HCT116 (cell line): ENCODE measurements at regions not wholly inside any gene's neighbourhood (a gene's known extent, or its start where the extent isn't known, plus 50 kb on each side); places are given as distances from the start of the nearest gene placed in this dataset.

Source experiments
- ATAC-seq: fragments of 200-7000 bp; cut with Tn5 transposase; 2 replicates; pipeline ENCODE4 v1.9.1; 2020; ENCODE audit warnings: mild to moderate bottlenecking, moderate library complexity
- BruUV-seq: library from RNA; stranded (reverse); fragments of 400-500 nt; replicated peaks from 2 replicates; lab custom pipeline; 2021; lab: Mats Ljungman, UMichigan
- CTCF ChIA-PET: fragments of 300-600 bp; sonication (Branson Sonifier 250); formaldehyde crosslinking; loops from one replicate; lab custom pipeline; 2021; ENCODE audit warnings: antibody characterized with exemption; lab: Charles Lee
- POLR2A ChIA-PET: fragments of 300-600, 350-600 bp; sonication (Branson Sonifier 250); formaldehyde crosslinking; loops from one replicate; lab custom pipeline; 2021; ENCODE audit warnings: antibody characterized with exemption; lab: Charles Lee
- RAD21 ChIA-PET, 2 experiments: fragments of 300-600 bp; sonication (Branson Sonifier 250); formaldehyde crosslinking; loops; one replicate each; lab custom pipeline; 2023; ENCODE audit warnings: low total read pairs in 2 of 2; ENCODE audit not compliant: uncharacterized antibody in 2 of 2, unreplicated experiment in 2 of 2, low non-redundant PET in 1 of 2; lab: Charles Lee
- DNase-seq: peaks from one replicate; pipeline ENCODE4 v3.0.0-alpha.2; 2010; ENCODE audit warnings: low read depth, low spot score
- H2AFZ ChIP-seq: fragments of 200-600 bp; shearing (Covaris generic), sonication (generic); 2 replicates; pipeline ENCODE4 v1.6.1; 2017; ENCODE audit warnings: low read depth, mixed run types, mixed read lengths, antibody characterized with exemption, low read length; ENCODE audit not compliant: poor library complexity, severe bottlenecking
- H3K27ac ChIP-seq: 2 replicates; pipeline ENCODE4 v1.5.1; 2012; ENCODE audit warnings: low read depth, low read length
- H3K27me3 ChIP-seq: fragments of 200-600 bp; sonication (generic); 2 replicates; pipeline ENCODE4 v1.6.1; 2016; ENCODE audit warnings: mixed run types, low read length, mixed read lengths; ENCODE audit not compliant: insufficient read depth
- H3K36me3 ChIP-seq, 2 experiments: fragments of 200-500 bp in 1 of 2; fragments of 200-600 bp in 1 of 2; sonication (Bioruptor generic) in 1 of 2; sonication (generic) in 1 of 2; 2 replicates each; pipeline versions ENCODE4 v1.5.1 to v1.6.1; 2014 to 2016; ENCODE audit warnings: low read length in 2 of 2, inconsistent platforms in 1 of 2, mixed read lengths in 1 of 2, mixed run types in 1 of 2; ENCODE audit not compliant: insufficient read depth in 2 of 2, control insufficient read depth in 1 of 2
- H3K4me1 ChIP-seq, 2 experiments: fragments of 200-600 bp in 1 of 2; sonication (generic) in 1 of 2; 2 replicates each; pipeline versions ENCODE4 v1.5.1 to v1.6.1; 2012 to 2017; ENCODE audit warnings: low read length in 2 of 2, inconsistent platforms in 1 of 2, mild to moderate bottlenecking in 1 of 2, mixed read lengths in 1 of 2, mixed run types in 1 of 2, moderate library complexity in 1 of 2; ENCODE audit not compliant: insufficient read depth in 2 of 2, control insufficient read depth in 1 of 2
- H3K4me2 ChIP-seq: fragments of 200-600 bp; sonication (generic); 2 replicates; pipeline ENCODE4 v1.6.1; 2017; ENCODE audit warnings: mixed run types, low read length, mixed read lengths
- H3K4me3 ChIP-seq, 2 experiments: fragments of 200-600 bp in 1 of 2; sonication (generic) in 1 of 2; replicated peaks in 1 of 2; 2 replicates each; pipeline ENCODE4 v1.5.1; 2011 to 2016; ENCODE audit warnings: low read length in 2 of 2, control low read depth in 1 of 2, low read depth in 1 of 2, mild to moderate bottlenecking in 1 of 2, mixed read lengths in 1 of 2, mixed run types in 1 of 2
- H3K79me2 ChIP-seq: fragments of 200-600 bp; sonication (generic); 2 replicates; pipeline ENCODE4 v1.6.1; 2017; ENCODE audit warnings: mild to moderate bottlenecking, mixed run types, low read length, moderate library complexity, mixed read lengths; ENCODE audit not compliant: insufficient read depth
- H3K9ac ChIP-seq: fragments of 200-600 bp; sonication (generic); 2 replicates; pipeline ENCODE4 v1.6.1; 2016; ENCODE audit warnings: low read length, mixed read lengths
- H3K9me2 ChIP-seq: fragments of 200-600 bp; sonication (generic), shearing (Covaris generic); 2 replicates; pipeline ENCODE4 v1.6.1; 2017; ENCODE audit warnings: mixed run types, mild to moderate bottlenecking, moderate library complexity; ENCODE audit not compliant: insufficient read depth
- H3K9me3 ChIP-seq, 2 experiments: fragments of 200-500 bp in 1 of 2; fragments of 200-600 bp in 1 of 2; sonication (Bioruptor generic) in 1 of 2; sonication (generic) in 1 of 2; 2 replicates each; pipeline ENCODE4 v1.6.1; 2014 to 2017; ENCODE audit warnings: low read length in 2 of 2, mixed read lengths in 2 of 2, inconsistent platforms in 1 of 2, low read depth in 1 of 2, mild to moderate bottlenecking in 1 of 2, mixed run types in 1 of 2, moderate library complexity in 1 of 2; ENCODE audit not compliant: control insufficient read depth in 1 of 2, insufficient read depth in 1 of 2
- H4K20me1 ChIP-seq: fragments of 200-600 bp; sonication (generic), shearing (Covaris generic); 2 replicates; pipeline ENCODE4 v1.6.1; 2017; ENCODE audit warnings: mixed run types, mild to moderate bottlenecking, moderate library complexity; ENCODE audit not compliant: insufficient read depth
- CBX3 ChIP-seq: IDR thresholded peaks from 2 replicates; pipeline ENCODE4 v1.6.1; 2012; ENCODE audit warnings: low read depth
- CTCF ChIP-seq, 3 experiments: fragments of 200-600 bp in 1 of 3; sonication (generic) in 1 of 3; IDR thresholded peaks in 2 of 3; conservative IDR thresholded peaks in 1 of 3; 2 replicates each; pipeline ENCODE4 v1.5.1; 2012 to 2017; ENCODE audit warnings: low read depth in 2 of 3, low read length in 2 of 3, antibody characterized with exemption in 1 of 3, borderline replicate concordance in 1 of 3, control low read depth in 1 of 3, mild to moderate bottlenecking in 1 of 3, mixed read lengths in 1 of 3, mixed run types in 1 of 3, moderate library complexity in 1 of 3; ENCODE audit not compliant: insufficient read depth in 1 of 3
- EGR1 ChIP-seq: IDR thresholded peaks from 2 replicates; pipeline ENCODE4 v1.6.1; 2012; ENCODE audit warnings: low read depth
- ELF1 ChIP-seq: IDR thresholded peaks from 2 replicates; pipeline ENCODE4 v1.6.1; 2012; ENCODE audit warnings: low read depth, borderline replicate concordance
- EZH2 ChIP-seq: fragments of 200-600 bp; sonication (generic); IDR thresholded peaks from 2 replicates; pipeline ENCODE4 v1.6.1; 2017; ENCODE audit warnings: antibody characterized with exemption, mixed run types
- EZH2phosphoT487 ChIP-seq: fragments of 200-600 bp; IDR thresholded peaks from 2 replicates; pipeline ENCODE4 v1.6.1; 2018; ENCODE audit warnings: antibody characterized with exemption, borderline replicate concordance
- JUND ChIP-seq: IDR thresholded peaks from 2 replicates; pipeline ENCODE4 v1.6.1; 2012
- POLR2A ChIP-seq: IDR thresholded peaks from 2 replicates; pipeline ENCODE4 v1.7.0; 2011; ENCODE audit warnings: borderline replicate concordance; ENCODE audit not compliant: insufficient read depth, insufficient read length; ENCODE audit errors: extremely low read depth
- POLR2AphosphoS5 ChIP-seq: IDR thresholded peaks from 2 replicates; pipeline ENCODE4 v1.6.1; 2011; ENCODE audit warnings: mild to moderate bottlenecking, low read depth, low read length, moderate library complexity
- REST ChIP-seq: IDR thresholded peaks from 2 replicates; pipeline ENCODE4 v1.6.1; 2012; ENCODE audit warnings: low read depth
- SIN3A ChIP-seq: IDR thresholded peaks from 2 replicates; pipeline ENCODE4 v1.6.1; 2012; ENCODE audit warnings: low read depth
- SP1 ChIP-seq: IDR thresholded peaks from 2 replicates; pipeline ENCODE4 v1.6.1; 2012; ENCODE audit warnings: low read depth
- ZFX ChIP-seq: fragments of 450-650 bp; IDR thresholded peaks from 2 replicates; pipeline ENCODE4 v1.6.1; 2017
- ZNF274 ChIP-seq: fragments of 200-500 bp; sonication (Bioruptor generic); IDR thresholded peaks from 2 replicates; pipeline ENCODE4 v1.6.1; 2014; ENCODE audit warnings: mild to moderate bottlenecking, low read depth, low read length, inconsistent platforms
- intact Hi-C: fragments of 100-400 bp; cut with micrococcal nuclease; formaldehyde crosslinking; loops from 2 replicates; pipeline ENCODE4 v1.10.0; 2022
- TF ChIP-seq, protein P1 (sequence below): IDR thresholded peaks from 2 replicates; pipeline ENCODE4 v1.6.1; 2012

GRCh38 chr1:185663771-185664296 lies 70.4 kb upstream of the HMCN1 start:
- TF ChIP-seq, protein P1, sequence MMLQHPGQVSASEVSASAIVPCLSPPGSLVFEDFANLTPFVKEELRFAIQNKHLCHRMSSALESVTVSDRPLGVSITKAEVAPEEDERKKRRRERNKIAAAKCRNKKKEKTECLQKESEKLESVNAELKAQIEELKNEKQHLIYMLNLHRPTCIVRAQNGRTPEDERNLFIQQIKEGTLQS: no peak
- TF ChIP-seq EGR1 (no peak), SIN3A (no peak), ZNF274 (no peak), JUND (no peak), POLR2AphosphoS5 (no peak), EZH2 (no peak), ELF1 (no peak), CTCF (IDR thresholded peaks at IDR 0.05 in 2 of 3, conservative IDR thresholded peaks at IDR 0.05 in 1 of 3; ENCODE audit: borderline replicate concordance in 1 of 3, insufficient read depth in 1 of 3, low read depth in 2 of 3, low read length in 2 of 3) (no peak), POLR2A (no peak), REST (no peak), ZFX (no peak), EZH2phosphoT487 (no peak), CBX3 (no peak), SP1 (no peak)
- POLR2A ChIA-PET: no interaction called here
- no TSS peak for BruUV-seq

More at GRCh38 chr1:185663771-185664296, 70.4 kb upstream of the HMCN1 start:
- H2AFZ ChIP-seq: no peak overlapping the region
- H3K27ac ChIP-seq: no peak overlapping the region
- H3K9me2 ChIP-seq: no peaks in the 10 kb centered on the region
- H3K4me3 ChIP-seq: no peak overlapping the region
- H3K79me2 ChIP-seq: no peaks in the 10 kb centered on the region
- H3K4me2 ChIP-seq: no peak overlapping the region
- no peaks in the 10 kb centered on the region for H3K27me3 ChIP-seq
- no peaks in the 10 kb centered on the region for H3K9me3 ChIP-seq
- ChIA-PET RAD21 (no interaction called here), CTCF (interaction anchor here (1.4 kb wide), 1 partner anchor 17 kb away, joined by 3 read pairs; no protein-coding TSS in a partner anchor)
- DNase-seq: no peak
- H3K9ac ChIP-seq: no peak overlapping the region
- H4K20me1 ChIP-seq: no peaks in the 10 kb centered on the region
- no peak for ATAC-seq
- H3K36me3 ChIP-seq: no peaks in the 10 kb centered on the region
- intact Hi-C loops: no loop called here
- no peaks in the 10 kb centered on the region for H3K4me1 ChIP-seq
